GM21737 (cell line): ENCODE measurements at regions not wholly inside any gene's neighbourhood (a gene's known extent, or its start where the extent isn't known, plus 50 kb on each side); places are given as distances from the start of the nearest gene placed in this dataset.
"Not testable (repeated sequence)": the region's sequence is repeated elsewhere in the genome, so short reads cannot be mapped to it uniquely, and the experiment has no call there.

ENCODE experiments used
- ATAC-seq: cut with Tn5 transposase; IDR thresholded peaks from one replicate; pipeline ENCODE4 v1.9.1; 2021; ENCODE audit warnings: mild to moderate bottlenecking, moderate library complexity; ENCODE audit not compliant: unreplicated experiment

- ATAC-seq, result not testable (repeated sequence)
Measured at GRCh38 chr2:198270157-198270556, 465.8 kb downstream of the PLCL1 start.

GRCh38 chr2:198268519-198268918 lies 464.1 kb downstream of the PLCL1 start:
- no peak for ATAC-seq

GRCh38 chr2:198259496-198259895 lies 455.1 kb downstream of the PLCL1 start:
- no peak for ATAC-seq

- no peak for ATAC-seq
Measured at GRCh38 chr2:198254536-198255090, 450.2 kb downstream of the PLCL1 start.

- no peak for ATAC-seq
Measured at GRCh38 chr2:198253995-198254394, 449.6 kb downstream of the PLCL1 start.

GRCh38 chr2:198252472-198252871 lies 448.1 kb downstream of the PLCL1 start:
- no peak for ATAC-seq

- ATAC-seq, result no peak
Measured at GRCh38 chr2:198242093-198242492, 437.7 kb downstream of the PLCL1 start.

GRCh38 chr2:198238429-198238828 lies 434.0 kb downstream of the PLCL1 start:
- ATAC-seq, result no peak

- ATAC-seq, result no peak
Measured at GRCh38 chr2:198236338-198236737, 431.9 kb downstream of the PLCL1 start.

GRCh38 chr2:198232281-198232680 lies 427.9 kb downstream of the PLCL1 start:
- ATAC-seq, result no peak

GRCh38 chr2:198231562-198231961 lies 427.2 kb downstream of the PLCL1 start:
- ATAC-seq, result no peak

- no peak for ATAC-seq
Measured at GRCh38 chr2:198220763-198221610, 416.6 kb downstream of the PLCL1 start.

GRCh38 chr2:198219292-198219691 lies 414.9 kb downstream of the PLCL1 start:
- ATAC-seq, result no peak

GRCh38 chr2:198214114-198214596 lies 409.8 kb downstream of the PLCL1 start:
- no peak for ATAC-seq

GRCh38 chr2:198213253-198213652 lies 408.9 kb downstream of the PLCL1 start:
- ATAC-seq, result no peak

GRCh38 chr2:198211706-198212105 lies 407.3 kb downstream of the PLCL1 start:
- ATAC-seq, result no peak

GRCh38 chr2:198203336-198204069 lies 399.1 kb downstream of the PLCL1 start:
- no peak for ATAC-seq
